Loucy (cell line): ENCODE measurements at regions not wholly inside any gene's neighbourhood (a gene's known extent, or its start where the extent isn't known, plus 50 kb on each side); places are given as distances from the start of the nearest gene placed in this dataset.

ENCODE experiments used
- EZH2phosphoT487 ChIP-seq: fragments of 200-600 bp; IDR thresholded peaks from 2 replicates; pipeline ENCODE4 v1.6.1; 2018; ENCODE audit warnings: antibody characterized with exemption, mild to moderate bottlenecking, moderate library complexity, borderline replicate concordance
- TF ChIP-seq, protein P1 (sequence below): fragments of 200-600 bp; sonication (generic); conservative IDR thresholded peaks from 2 replicates; pipeline ENCODE4 v1.5.1; 2014; ENCODE audit warnings: mild to moderate bottlenecking, antibody characterized with exemption, low read length

DNA sequence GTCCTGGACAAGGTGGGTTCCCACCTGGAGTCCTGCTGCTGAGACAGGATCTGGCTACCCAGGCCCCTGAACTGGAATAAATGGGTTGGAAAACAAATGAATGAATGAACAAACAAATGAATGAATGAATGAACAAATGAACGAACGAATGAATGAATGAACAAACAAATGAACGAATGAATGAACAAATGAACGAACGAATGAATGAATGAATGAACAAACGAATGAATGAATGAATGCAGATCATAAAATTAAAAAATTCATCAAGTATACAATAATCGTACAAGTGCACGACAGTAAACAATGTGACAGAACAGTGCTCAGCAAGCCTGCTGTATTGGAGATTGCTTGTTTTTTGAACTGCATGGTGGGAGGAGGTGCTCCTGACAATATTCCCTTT is 2097.1 kb downstream of the MAT2B start:
- TF ChIP-seq, protein P1, sequence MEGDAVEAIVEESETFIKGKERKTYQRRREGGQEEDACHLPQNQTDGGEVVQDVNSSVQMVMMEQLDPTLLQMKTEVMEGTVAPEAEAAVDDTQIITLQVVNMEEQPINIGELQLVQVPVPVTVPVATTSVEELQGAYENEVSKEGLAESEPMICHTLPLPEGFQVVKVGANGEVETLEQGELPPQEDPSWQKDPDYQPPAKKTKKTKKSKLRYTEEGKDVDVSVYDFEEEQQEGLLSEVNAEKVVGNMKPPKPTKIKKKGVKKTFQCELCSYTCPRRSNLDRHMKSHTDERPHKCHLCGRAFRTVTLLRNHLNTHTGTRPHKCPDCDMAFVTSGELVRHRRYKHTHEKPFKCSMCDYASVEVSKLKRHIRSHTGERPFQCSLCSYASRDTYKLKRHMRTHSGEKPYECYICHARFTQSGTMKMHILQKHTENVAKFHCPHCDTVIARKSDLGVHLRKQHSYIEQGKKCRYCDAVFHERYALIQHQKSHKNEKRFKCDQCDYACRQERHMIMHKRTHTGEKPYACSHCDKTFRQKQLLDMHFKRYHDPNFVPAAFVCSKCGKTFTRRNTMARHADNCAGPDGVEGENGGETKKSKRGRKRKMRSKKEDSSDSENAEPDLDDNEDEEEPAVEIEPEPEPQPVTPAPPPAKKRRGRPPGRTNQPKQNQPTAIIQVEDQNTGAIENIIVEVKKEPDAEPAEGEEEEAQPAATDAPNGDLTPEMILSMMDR, result no peak
- no peak for TF ChIP-seq EZH2phosphoT487
